Stimulated activated CD4-positive, alpha-beta T cell treated with anti-CD3 and anti-CD28 coated beads, Interleukin-12 subunit alpha, Interleukin-12 subunit beta, amount 100 ng/mL, for 24 hours (primary cell): ENCODE measurements at regions not wholly inside any gene's neighbourhood (a gene's known extent, or its start where the extent isn't known, plus 50 kb on each side); places are given as distances from the start of the nearest gene placed in this dataset.
"Not testable (repeated sequence)": the region's sequence is repeated elsewhere in the genome, so short reads cannot be mapped to it uniquely, and the experiment has no call there.

Experiments used
- DNase-seq, 2 experiments: peaks; one replicate each; pipeline ENCODE4 v3.0.0-alpha.2; 2020; ENCODE audit warnings: low read depth in 2 of 2

DNA sequence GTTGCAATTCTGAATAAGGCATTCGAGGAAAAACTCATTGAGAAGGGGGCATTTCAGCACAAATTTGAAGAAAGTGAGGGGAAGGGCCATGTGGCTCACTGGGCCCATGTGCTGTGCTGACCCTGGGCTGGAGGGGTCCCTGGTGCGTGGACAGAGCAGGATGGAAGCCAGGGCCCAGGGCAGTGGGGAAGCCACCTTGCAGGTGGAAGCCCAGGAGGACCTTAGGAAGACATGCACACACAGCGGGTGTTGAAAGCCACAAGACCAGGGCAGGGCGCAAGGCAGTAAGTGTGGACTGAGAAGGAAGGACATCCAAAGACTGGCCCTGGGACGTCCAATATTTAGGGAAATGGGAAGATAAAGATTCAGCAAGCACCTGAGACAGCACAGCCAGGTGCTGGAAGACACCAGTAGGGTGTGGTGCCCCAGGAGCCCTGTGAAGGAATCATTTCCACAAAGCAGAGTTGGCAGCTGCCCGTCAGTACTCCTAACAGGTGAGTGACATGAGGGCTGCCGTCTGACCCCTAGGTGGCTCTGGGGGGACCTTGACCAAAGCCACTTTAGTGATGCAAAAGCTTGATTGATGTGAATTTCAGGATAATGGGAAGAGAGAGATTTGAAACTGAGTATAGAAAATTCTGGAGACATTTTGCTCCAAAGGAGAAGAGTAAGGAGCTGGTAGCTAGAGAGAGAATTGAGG lies 254.4 kb upstream of the EXOC2 start:
- no peak for DNase-seq

DNA sequence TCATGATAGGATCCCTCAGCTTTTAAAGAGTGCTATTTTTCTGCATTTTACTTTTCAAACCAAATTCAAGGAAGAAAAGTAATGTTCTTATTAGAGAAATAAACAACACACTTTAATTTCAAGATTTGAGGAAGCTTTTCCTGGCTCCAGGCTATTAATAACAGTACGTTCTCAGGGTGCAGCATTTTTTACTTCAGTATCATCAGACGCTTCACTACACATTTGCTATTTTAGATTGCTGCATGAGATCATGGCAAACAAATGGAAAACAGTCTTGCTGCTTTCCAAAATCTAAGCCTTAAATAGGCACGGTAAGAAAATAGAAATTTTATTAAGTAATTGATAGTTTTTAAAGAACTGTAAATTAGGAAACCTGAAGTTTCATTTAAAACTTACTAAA lies 253.6 kb upstream of the EXOC2 start:
- DNase-seq: no peak

DNA sequence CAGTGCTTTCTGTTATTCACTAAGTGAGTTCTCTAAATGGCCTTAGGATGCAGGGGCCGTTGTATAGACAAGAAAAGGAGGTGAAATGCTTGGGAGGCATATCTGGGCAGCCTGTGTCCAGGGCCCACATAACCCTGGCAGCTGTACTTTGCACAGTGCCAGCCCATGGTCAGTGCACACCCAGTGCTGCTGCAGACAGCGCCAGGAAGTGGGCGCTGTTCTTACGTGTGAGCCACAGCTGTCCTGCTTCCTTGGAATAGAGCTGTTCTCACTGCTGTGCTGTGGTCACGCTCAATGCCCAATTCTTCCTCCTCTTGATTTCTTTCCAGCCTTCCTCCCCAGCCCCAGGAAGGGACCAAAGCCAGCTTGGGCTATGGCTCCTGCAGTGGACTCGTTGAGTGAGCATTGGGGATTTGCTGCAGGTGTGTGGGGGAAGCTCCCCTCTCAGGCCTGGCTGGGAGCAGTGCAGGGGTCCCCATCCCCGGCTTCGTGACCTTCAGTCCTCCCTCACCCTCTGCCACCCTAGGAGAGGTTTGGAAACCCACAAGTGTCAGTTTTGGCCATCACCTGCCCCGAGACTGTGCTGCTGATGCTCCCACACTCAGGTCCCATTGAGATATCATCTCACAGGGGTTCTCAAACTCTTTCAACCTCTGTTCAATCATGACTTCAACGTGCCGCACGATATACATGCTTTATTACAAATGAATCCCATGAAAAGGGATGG lies 246.8 kb upstream of the EXOC2 start:
- no peak for DNase-seq

DNA sequence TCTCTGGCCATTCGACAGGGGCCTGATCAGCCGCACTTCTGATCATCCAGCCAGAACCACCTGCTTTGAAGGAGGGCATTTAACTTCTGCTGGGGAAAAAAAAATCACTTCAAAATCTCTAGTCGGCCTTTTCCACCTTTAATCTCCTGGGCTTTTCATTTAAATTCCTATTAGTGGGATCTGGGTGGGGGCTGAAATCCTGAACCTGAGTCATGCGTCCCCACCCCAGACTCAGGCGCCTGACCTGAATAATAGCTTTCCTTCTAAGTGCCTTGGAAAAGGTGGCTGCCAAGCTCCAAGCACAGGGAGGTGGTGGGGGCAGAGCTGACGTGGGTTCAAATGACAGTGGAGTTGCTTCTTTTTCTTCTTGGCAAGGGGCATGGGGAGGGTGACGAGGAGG lies 246.0 kb upstream of the EXOC2 start:
- DNase-seq: no peak

DNA sequence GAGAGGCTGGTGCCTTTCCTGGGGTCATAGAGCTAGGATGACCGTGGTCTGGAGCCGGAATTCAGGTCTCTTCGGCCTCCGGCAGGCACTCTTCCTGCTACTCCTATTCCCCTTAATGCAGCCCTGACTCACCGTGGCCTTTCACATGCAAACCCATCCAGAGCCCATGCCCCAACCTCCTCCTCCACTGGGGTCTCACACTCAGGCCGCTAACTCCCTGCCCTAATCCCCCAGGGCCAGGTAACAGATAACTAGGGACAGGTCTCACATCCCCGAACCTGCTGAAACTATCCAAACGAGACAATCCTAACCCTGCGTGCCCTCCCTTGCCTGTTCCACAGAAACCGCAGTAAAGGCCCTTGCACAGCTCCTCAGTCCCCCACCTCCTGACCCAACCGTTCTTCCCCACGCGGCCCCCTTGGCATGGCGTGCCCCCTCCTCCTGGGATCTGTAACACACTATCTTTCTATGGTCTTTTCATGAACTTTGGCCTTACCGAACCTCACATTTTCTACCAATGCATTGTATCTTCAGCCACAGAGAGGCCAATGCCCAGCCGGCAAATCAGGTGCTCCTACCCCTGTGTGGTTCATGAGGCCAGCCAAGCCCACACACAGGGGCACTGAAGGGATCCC lies 245.4 kb upstream of the EXOC2 start:
- DNase-seq: no peak

DNA sequence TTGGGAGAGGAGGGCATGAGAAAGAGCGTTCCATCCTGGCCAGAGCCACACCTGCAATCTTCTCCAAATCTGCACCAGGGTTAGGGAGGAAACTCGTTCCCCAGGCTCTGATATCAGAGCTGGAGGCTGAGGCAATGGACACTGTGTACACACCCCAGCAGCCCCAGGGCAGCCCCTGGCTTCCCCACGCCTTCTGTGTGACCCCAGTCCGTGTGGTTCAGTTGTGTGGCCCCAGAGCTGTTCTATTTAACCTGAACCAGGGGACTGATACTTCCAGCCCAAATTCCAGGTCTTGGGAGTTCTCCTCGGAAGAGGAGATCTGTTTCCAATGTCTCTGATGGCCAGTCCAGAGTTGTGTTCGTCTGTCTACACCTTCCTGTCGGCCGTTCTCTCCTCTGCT lies 242.6 kb upstream of the EXOC2 start:
- DNase-seq: no peak

DNA sequence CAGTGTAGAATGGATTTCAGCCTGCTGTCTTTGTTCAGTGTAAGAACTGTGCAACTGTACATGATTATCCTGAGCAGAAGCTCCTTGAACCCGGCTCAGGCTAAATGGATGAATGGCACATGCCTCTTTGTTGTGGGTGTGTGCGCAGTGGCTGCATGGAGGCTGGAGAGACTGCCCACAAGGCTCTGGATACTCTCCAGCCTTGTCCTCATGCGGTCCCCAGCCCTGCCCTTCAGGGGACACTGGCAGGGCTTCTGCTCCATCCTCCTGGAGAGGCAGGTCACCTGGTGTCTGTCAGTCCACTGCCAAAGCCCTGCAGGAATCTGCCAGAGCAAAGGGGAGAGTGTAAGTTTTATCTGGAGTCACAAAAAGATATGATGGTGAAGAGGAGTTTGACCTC lies 241.7 kb upstream of the EXOC2 start:
- DNase-seq: no peak

DNA sequence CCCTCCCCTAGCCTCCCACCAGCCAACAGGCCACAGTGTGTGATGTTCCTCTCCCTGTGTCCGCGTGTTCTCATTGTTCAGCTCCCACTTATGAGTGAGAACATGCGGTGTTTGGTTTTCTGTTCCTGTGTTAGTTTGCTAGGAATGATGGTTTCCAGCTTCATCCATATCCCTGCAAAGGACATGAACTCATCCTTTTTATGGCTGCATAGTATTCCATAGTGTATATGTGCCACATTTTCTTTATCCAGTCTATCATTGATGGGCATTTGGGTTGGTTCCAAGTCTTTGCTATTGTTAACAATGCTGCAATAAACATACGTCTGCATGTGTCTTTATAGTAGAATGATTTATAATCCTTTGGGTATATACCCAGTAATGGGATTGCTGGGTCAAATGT lies 239.0 kb upstream of the EXOC2 start:
- DNase-seq: not testable (repeated sequence)

DNA sequence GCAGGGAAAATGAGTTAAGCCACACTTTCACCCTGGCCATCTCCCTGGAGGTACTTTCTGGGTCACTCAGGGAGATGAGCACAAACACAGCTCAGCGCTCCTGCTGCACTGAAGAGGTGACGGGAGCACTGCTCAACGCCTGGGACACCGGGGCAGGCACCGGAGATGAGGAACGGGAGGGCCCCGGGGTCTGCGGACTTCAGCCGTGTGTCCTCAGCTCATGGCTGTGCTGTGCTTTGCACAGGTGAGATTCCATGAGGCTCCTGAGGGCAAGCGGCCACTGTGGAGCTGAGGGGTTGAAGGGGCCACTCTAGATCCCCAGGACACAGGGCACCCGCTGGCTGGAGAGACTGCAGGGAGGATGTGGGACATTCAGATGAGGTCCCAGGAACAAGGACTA lies 234.2 kb upstream of the EXOC2 start:
- no peak for DNase-seq

DNA sequence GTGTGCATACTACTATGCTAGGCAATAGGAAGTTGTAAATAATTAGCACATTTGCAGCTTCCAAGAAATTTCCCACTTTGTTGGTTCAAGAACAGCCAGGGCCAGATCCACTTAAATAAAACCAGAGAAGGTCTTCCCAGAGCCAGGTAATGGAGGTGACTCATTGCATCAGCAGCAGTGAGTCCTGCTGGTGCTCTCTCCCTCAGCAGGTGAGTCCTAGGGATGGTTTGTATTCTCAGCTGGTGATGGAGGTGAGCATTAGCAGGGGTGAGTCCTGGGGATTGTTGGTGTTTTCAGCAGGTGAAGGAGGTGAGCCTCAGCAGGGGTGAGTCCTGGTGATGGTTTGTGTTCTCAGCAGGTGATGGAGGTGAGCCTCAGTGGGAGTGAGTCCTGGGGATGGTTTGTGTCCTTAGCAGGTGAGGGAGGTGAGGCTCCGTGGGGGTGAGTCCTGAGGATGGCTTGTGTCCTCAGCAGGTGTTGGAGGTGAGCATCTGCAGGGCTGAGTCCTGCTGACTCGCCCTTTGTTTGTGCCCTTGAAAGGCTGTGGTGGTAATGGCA lies 232.8 kb upstream of the EXOC2 start:
- DNase-seq: no peak

DNA sequence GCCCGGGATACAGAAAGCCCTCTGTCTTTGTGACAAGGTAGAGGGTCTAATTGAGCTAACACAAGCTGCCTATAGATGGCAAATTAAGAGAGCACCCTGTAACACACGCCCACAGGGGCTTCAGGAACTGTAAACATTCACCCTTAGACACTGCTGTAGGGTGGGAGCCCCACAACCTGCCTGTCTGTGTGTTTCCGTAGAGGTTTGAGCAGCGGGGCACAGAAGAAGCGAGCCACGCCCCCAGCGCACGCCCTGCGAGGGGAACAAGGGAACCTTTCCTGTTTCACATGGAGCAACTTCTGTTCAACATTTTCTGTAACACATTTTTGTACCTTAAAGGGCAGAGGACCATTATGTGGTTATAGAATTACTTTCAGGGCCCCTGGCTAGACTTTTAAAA lies 231.7 kb upstream of the EXOC2 start:
- no peak for DNase-seq

DNA sequence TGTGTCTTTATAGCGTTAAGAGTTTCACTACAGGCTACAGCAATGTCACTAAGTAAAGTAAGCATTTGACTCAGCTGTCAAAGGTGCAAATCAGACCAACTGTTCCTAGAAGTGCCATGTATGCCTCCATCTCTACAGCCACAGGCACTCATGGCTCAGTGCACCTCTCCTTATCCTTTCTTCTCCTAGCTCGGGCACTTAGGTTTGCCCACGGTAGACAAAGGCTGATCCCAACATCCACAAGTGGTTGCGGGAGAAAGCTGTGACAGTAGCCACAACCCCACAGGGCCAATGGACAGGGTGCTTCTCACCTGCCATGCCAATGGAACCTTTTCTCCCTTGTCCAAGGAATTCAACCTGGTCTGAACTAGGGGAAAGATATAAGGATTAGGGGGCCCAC lies 228.5 kb upstream of the EXOC2 start:
- no peak for DNase-seq

DNA sequence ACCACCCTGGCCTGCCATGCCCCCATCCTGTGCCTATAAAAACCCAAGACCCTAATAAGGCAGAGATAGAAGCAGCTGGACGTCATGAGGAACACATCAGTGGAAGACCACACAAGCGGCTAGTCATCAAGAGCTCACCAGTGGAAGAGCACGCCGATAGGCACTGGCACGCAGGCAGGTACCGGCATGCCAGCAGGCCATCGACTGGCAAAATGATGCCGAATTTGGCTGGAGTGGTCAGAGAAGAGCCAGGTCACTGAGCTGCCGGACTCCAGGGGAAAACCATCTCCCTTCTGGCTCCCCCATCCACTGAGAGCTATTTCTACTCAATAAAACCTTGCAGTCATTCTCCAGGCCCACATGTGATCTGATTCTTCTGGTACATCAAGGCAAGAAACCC lies 227.6 kb upstream of the EXOC2 start:
- no peak for DNase-seq

DNA sequence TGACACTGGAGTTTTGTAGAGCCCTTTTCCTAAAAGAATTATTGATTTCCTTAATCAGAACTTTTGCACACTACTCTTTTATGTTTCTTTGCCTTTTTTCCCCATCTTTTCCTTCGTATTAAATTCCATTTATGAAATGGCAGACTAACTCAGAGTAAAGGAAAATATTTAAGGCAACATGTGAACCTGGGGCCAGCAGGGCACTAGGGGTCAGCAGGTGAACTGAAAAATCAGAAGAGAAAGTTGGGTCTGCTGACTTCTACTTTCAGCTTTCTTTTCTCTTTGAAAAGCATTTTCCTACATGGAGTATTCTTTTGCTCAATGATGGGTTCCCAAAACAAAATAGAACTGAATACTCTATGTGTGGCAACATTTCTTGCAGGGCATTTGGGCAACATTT lies 226.6 kb upstream of the EXOC2 start:
- no peak for DNase-seq

DNA sequence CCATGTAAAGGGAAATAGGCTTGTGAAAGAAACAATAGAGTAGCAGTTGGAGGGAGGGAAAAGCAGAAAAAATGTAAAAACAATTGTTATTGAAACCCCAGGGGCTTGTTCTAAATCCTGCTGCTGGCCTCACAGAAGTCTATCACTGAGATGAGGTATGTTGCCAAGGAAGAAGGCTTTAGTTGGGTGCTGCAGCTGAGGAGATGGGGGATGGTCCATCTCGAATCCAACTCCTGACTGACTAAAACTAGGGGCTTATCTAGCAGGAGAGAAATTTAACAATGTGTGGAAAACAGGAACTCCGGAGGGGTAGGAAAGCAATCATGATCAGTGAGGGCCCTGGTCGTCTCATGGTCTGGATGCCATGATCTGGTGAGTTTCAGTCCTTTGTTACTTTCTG lies 225.0 kb upstream of the EXOC2 start:
- DNase-seq: no peak

DNA sequence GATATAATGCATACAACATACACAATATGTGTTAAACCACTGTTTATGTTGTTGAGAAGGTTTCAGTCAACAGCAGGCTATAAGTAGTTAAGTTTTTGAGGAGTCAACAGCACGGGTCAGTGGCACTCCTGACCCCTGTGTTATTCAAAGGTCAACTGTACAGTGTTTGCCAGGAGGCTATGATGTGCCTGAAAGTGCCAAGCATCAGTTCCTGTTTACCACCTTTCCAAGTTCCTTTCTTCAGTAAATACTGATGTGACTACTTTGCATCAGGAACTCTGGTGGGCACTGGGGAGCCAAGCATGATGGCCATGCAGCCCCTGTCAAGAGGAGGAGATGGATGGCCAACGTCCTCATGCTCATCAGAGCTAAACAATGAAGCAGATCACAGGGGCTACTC lies 224.4 kb upstream of the EXOC2 start:
- no peak for DNase-seq

DNA sequence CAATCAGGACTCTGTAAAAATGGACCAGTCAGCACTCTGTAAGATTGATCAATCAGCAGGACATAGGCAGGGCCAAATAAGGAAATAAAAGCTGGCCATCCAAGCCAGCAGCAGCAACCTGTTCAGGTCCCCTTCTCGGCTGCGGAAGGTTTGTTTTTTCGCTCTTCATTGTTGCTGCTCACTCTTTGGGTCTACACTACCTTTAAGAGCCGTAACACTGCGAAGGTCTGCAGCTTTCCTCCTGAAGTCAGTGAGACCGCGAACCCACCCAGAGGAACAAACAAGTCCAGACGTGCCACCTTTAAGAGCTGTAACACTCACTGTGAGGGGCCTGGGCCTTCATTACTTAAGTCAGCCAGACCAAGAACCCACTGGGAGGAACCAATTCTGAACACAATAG lies 223.2 kb upstream of the EXOC2 start:
- DNase-seq: no peak

DNA sequence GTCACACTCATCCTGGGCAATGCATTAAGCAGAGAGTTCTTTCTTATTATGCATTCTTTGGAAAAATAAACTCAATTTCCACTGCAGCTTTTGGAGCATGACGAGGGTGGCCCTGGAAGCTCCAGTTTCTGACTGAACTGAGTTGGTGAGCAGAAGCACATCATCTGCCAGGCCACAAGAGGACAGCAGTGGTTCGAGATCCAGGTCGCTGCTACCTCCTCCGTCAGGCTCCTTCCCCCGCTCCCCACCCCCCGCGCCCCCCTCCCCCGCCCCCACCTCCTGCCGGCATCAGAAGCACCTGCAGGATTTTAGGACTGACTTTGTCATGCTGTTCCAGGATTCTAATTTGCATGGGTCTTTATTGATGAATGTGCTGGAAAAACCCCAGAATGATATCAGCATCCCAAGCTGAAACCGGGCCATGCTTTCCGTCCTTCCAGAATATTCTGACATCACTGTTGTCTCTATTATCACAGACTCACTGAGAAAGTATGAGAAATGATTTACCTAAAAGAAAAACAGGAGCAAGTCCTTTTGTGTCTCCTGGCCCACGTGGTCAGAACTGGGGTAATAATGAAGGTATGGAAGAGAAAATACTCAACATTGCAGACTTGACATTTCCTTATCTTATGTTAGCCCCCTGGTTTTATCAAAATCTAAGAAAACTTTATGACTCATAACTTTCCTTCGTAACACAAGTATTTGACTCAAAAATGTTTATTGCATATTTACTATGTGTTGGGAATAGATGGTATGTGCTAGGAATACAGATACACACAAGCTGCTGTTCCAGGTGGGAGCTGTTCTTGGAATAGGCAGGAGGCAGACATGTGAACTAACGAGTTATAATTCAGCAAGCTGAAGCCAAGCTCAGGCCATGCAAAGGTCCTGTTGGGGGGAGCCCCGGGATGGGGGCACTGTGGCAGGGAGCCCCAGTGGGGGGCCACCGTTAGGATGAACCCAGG lies 220.2 kb upstream of the EXOC2 start:
- DNase-seq: no peak

DNA sequence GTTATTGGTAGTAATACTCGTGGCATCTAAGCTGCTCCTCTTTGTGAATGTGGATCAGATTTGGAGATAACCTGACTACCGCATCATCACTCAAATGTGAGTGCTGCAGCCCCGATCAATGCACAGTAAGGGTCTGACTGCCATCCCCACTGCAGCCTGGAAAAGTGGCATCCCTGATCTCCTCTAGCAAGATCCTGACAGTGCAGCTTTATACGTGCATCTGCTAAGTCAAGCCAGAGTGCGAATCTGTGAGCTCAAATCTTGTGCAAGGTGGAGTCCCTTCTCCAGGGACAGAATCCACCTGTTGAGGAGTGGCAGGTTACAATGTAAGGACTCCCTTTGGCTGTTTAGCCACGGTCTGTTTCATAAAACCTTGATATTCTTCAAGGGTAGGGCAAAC lies 215.0 kb upstream of the EXOC2 start:
- DNase-seq: no peak

DNA sequence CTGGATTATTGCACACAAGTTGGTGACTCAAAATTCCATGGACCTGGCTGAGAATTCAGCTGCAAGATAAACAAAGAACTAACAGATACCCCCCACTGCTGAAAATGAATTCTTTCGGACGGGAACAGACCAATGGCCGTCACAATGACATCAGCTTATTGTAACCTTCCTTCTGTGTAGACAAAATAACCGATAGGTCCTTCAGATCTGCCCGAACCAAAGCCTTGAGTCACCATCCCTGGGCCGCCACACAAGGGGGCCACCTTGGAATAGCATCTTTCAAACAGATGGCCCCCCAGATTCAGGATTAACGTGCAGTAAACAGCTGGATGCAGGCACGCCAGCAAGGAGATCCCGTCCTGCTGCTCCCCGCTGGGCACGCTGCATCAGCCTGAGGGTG lies 214.0 kb upstream of the EXOC2 start:
- DNase-seq: no peak

DNA sequence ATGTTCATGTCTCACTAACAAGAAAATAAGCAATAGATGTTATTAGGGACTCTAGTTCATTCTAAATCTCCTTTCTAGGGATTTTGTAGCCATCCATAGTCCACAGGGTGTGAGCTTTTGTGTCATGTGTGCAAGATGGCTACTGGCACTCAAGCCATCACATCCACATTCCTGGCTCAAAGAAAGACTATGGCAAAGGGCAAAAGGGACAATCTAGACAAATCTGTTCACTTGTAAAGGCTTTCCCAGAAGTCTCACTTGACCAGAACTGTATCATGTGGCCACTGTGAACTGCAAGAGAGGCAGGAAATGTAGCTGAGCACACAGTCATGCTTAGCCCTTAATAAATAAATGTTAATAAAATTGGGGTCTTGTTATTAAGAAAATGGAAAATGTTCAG lies 212.6 kb upstream of the EXOC2 start:
- no peak for DNase-seq

DNA sequence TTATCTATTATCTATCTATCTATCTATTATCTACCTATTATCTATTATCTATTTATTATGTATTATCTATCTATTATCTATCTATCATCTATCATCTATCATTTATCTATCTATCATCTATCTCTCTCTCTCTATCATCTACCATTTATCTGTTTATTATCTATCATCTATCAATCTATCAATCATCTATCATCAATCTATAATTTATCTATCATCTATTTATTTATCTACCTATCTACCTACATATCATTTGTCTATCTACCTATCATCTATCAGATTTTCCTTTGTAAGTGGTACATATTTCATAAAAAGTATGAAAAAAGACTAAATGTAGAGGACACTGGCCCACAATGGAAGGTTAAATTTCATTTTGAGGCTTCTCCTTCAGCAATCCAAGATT lies 212.1 kb upstream of the EXOC2 start:
- no peak for DNase-seq
